ENCODE measurements at regions not wholly inside any gene's neighbourhood (a gene's known extent, or its start where the extent isn't known, plus 50 kb on each side); places are given as distances from the start of the nearest gene placed in this dataset.
"Not testable (repeated sequence)": the region's sequence is repeated elsewhere in the genome, so short reads cannot be mapped to it uniquely, and the experiment has no call there.

DNA sequence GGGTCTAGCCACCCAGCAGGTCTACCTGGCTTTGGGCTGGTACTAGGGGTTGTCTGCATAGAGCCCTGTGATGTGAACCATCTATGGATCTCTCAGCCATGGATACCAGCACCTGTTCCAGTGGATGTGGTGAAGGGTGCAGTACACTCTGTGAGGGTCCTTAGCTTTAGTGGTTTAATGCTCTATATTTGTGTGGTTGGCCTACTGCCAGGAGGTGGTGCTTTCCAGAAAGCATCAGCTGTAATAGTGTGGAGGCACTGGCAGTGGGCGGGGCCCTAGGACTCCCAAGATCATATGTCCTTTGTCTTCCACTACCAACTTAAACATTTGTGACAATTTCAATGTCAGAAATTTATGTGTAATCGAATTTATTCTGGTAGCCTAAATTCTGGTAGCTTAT, 1065.1 kb downstream of the RPIA start:
- DNase-seq = not testable (repeated sequence)

DNA sequence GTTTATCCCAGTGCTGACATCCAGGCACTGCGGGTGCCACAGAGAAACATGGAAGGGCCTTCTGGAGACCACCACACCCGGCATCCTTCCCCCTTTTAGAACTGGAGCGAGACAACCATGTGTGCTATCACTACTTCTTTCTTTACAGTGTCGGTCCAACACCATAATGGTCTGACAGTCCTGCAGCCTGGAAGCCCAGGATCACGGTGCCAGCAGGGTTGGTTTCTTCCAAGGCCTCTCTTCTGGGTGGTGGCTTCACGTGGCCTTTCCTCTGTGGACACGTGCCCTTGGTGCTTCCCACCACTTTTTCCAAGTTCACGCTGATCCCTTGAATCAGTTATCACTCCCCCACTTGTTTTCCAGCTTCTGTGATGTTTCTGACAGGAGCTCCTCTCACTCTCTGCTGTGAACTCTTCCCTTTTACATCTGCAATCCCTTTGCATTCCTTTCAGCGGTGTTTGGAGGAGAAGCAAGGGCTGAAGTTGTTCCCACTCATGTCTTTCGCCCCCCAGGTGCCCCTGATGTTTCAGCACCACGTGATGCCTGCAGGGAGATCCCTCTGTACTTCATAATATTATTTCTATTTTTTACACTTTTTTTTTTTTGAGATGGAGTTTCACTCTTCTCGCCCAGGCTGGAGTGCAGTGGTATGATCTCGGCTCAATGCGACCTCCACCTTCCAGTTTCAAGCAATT, 1067.0 kb downstream of the RPIA start:
- not testable (repeated sequence) for DNase-seq

- not testable (repeated sequence) for DNase-seq
Observed at GRCh38 chr2:89760762-89761161, 1069.3 kb downstream of the RPIA start.

- not testable (repeated sequence) for DNase-seq
Observed at GRCh38 chr2:89761171-89761570, 1069.7 kb downstream of the RPIA start.

GRCh38 chr2:89761863-89762262, 1070.4 kb downstream of the RPIA start:
- not testable (repeated sequence) for DNase-seq

- DNase-seq = not testable (repeated sequence)
Observed at GRCh38 chr2:89762461-89763253, 1071.2 kb downstream of the RPIA start.

DNA sequence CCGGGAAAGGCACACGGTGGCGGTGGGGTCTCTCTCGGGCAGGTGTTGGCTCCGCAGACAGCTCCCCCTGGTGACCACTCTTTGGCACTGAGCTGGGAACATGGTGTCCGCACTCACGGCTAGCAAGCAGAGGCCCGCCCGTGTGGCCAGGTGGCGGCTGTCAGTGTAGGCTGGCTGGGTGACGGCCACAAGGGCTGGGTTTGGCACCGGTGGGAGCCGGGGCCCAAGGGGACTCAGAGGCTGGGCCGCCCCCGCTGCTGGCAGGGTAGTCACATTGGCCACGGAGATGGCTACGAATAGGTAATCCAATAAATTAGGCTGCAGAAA, 1071.7 kb downstream of the RPIA start:
- DNase-seq = no peak

GRCh38 chr2:89763581-89764485, 1072.4 kb downstream of the RPIA start:
- no peak for DNase-seq

GRCh38 chr2:89764571-89765360, 1073.3 kb downstream of the RPIA start:
- not testable (repeated sequence) for DNase-seq

DNA sequence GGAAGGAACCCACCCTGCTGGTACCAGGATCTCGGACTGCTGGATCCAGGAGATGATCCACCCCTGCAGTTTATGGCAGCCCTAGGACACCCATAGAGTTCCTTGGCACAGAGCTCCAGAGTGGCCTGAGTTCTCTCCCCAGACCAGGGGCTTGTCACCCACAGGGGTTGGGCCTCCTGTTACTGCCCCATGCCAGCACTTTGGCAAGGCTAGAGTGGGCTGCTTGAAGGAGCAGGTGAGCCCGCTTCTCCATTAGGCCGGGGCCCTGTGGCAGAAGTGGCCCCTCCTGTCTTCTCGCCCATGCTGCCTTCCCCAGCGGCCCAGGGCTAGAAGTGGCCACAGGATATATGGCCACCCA, 1073.9 kb downstream of the RPIA start:
- DNase-seq = not testable (repeated sequence)

GRCh38 chr2:89766141-89766990, 1074.9 kb downstream of the RPIA start:
- DNase-seq = not testable (repeated sequence)

GRCh38 chr2:89767058-89767457, 1075.6 kb downstream of the RPIA start:
- not testable (repeated sequence) for DNase-seq

DNA sequence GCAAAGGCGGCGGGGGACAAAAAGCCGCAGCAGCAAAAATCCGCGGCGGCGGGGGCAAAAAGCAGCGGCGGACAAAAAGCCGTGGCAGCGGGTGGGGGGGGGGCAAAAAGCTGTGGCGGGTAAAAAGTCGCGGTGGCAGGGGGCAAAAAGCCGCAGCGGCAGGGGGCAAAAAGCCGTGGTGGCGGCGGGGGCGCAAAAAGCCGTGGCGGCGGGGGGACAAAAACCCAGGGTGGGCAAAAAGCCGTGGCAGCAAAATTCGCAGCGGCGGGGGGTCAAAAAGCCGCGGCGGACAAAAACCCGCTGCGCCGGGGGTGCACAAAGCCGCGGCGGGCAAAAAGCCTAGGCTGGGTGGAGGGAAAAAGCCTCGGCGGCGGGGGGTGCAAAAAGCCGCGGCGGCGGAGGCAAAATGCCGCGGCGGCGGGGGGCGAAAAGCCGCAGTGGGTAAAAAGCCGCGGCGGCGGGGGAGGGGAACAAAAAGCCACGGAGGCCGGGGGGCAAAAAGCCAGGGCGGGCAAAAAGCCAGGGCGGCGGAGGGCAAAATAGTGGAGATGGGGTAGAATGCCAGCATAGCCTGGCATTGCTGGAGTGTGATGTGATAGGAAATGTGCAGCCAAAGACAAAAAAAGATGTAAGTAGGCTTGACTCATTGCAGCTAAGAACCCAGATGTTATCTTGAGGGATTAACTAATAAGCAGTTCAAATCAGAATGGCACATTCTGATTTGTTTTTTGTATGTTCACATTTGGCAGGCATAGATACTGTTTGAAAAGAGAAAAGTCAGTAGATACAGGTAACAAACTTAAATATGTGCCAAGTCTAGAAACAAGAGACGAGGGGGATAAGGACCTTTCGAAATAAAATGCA, 1076.3 kb downstream of the RPIA start:
- DNase-seq = no peak

- DNase-seq = no peak
Observed at GRCh38 chr2:89775885-89776284, 1084.4 kb downstream of the RPIA start.

- DNase-seq = no peak
Observed at GRCh38 chr2:89780318-89780717, 1088.8 kb downstream of the RPIA start.

GRCh38 chr2:89781962-89782361, 1090.5 kb downstream of the RPIA start:
- no peak for DNase-seq

- no peak for DNase-seq
Observed at GRCh38 chr2:89784960-89785359, 1093.5 kb downstream of the RPIA start.

- not testable (repeated sequence) for DNase-seq
Observed at GRCh38 chr2:89785528-89785927, 1094.1 kb downstream of the RPIA start.

DNA sequence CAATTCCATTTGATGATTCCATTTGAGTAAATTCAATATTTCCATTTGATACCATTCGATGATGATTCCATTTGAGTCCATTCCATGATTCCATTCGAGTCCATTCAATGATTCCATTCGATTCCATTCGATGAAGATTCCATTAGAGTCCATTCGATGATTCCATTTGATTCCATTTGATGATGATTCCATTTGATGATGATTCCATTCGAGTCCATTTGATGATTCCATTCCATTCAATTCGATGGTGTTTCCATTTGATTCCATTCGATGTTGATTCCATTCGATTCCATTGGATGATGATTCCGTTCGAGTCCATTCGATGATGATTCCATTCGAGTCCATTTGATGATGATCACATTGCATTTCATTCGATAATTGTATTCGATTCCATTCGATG, 1095.2 kb downstream of the RPIA start:
- DNase-seq = not testable (repeated sequence)

DNA sequence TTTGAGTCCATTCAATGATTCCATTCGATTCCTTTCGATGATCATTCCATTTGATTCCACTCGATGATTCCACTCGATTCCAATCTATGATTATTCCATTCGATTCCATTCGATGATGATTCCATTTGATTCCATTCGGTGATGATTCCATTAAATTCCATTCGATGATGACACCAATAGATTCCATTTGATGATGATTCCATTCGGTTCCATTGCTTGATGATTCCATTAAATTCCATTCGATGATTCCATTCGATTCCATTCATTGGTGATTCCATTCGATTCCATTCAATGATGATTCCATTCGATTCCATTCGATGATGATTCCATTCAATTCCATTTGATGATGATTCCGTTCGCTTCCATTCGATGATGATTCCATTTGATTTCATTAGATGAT, 1104.1 kb downstream of the RPIA start:
- DNase-seq = not testable (repeated sequence)
